PFSK-1 (cell line): ENCODE measurements at regions not wholly inside any gene's neighbourhood (a gene's known extent, or its start where the extent isn't known, plus 50 kb on each side); places are given as distances from the start of the nearest gene placed in this dataset.

Experiments
- FOXP2 ChIP-seq: optimal IDR thresholded peaks from 2 replicates; pipeline ENCODE3; 2011; ENCODE audit warnings: borderline replicate concordance, control low read depth, inconsistent platforms; ENCODE audit not compliant: insufficient read depth; ENCODE audit errors: extremely low read length, extremely low read depth
- POLR2AphosphoS5 ChIP-seq: IDR thresholded peaks from 2 replicates; pipeline ENCODE4 v1.6.1; 2012; ENCODE audit warnings: low read depth, mild to moderate bottlenecking, control low read depth, low read length, moderate library complexity
- SIN3A ChIP-seq: IDR thresholded peaks from 2 replicates; pipeline ENCODE4 v1.6.1; 2012; ENCODE audit warnings: mild to moderate bottlenecking, low read length, moderate library complexity, borderline replicate concordance; ENCODE audit not compliant: insufficient read depth
- TAF1 ChIP-seq: IDR thresholded peaks from 2 replicates; pipeline ENCODE4 v1.6.1; 2012; ENCODE audit warnings: low read length, control low read depth, borderline replicate concordance; ENCODE audit not compliant: insufficient read depth
- TF ChIP-seq, protein P1 (sequence below), 2 experiments: IDR thresholded peaks; 2 replicates each; pipeline versions ENCODE4 v1.6.1 to v1.8.0; 2011 to 2012; ENCODE audit warnings: low read depth in 2 of 2, low read length in 2 of 2, control low read depth in 1 of 2, inconsistent platforms in 1 of 2, mild to moderate bottlenecking in 1 of 2, moderate library complexity in 1 of 2; ENCODE audit not compliant: insufficient read depth in 1 of 2

- TF ChIP-seq FOXP2 = no peak
- TF ChIP-seq POLR2AphosphoS5 = no peak
Measured at GRCh38 chr5:29587832-29588231, 1605.7 kb upstream of the CDH6 start.

GRCh38 chr5:29568028-29568427 is 1625.5 kb upstream of the CDH6 start:
- TF ChIP-seq TAF1 = no peak
- TF ChIP-seq, protein P1, sequence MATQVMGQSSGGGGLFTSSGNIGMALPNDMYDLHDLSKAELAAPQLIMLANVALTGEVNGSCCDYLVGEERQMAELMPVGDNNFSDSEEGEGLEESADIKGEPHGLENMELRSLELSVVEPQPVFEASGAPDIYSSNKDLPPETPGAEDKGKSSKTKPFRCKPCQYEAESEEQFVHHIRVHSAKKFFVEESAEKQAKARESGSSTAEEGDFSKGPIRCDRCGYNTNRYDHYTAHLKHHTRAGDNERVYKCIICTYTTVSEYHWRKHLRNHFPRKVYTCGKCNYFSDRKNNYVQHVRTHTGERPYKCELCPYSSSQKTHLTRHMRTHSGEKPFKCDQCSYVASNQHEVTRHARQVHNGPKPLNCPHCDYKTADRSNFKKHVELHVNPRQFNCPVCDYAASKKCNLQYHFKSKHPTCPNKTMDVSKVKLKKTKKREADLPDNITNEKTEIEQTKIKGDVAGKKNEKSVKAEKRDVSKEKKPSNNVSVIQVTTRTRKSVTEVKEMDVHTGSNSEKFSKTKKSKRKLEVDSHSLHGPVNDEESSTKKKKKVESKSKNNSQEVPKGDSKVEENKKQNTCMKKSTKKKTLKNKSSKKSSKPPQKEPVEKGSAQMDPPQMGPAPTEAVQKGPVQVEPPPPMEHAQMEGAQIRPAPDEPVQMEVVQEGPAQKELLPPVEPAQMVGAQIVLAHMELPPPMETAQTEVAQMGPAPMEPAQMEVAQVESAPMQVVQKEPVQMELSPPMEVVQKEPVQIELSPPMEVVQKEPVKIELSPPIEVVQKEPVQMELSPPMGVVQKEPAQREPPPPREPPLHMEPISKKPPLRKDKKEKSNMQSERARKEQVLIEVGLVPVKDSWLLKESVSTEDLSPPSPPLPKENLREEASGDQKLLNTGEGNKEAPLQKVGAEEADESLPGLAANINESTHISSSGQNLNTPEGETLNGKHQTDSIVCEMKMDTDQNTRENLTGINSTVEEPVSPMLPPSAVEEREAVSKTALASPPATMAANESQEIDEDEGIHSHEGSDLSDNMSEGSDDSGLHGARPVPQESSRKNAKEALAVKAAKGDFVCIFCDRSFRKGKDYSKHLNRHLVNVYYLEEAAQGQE (IDR thresholded peaks at IDR 0.05; ENCODE audit: insufficient read depth in 1 of 2, low read depth in 2 of 2, low read length in 2 of 2) = no peak
- no peak for TF ChIP-seq SIN3A

DNA sequence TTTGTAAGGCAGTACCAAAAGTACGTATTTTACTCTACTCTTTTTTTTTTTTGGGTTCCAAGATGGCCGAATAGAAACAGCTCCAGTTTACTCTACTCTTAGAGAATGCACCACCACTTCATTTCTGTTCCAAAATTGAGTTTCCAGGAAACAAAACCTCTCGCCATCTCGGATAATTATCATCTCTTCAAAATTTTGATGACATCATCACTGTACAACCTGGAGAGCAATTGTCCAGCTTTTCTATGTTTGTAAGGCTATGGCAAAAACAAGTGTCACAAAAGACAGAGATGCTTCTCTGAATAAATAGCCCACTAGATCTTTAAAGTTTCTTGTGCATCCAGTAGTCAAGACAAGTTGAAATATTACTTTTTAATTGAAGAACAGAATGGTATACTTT is 1631.9 kb upstream of the CDH6 start:
- no peak for TF ChIP-seq FOXP2
- no peak for TF ChIP-seq SIN3A
- TF ChIP-seq TAF1 = no peak
- TF ChIP-seq, protein P1 (IDR thresholded peaks at IDR 0.05; ENCODE audit: insufficient read depth in 1 of 2, low read depth in 2 of 2, low read length in 2 of 2) = no peak
- TF ChIP-seq POLR2AphosphoS5 = no peak

GRCh38 chr5:29550523-29550922 is 1643.0 kb upstream of the CDH6 start:
- TF ChIP-seq SIN3A (no peak), TAF1 (no peak), POLR2AphosphoS5 (no peak), FOXP2 (no peak)
- TF ChIP-seq, protein P1 (IDR thresholded peaks at IDR 0.05; ENCODE audit: insufficient read depth in 1 of 2, low read depth in 2 of 2, low read length in 2 of 2) = no peak

- TF ChIP-seq SIN3A (no peak), POLR2AphosphoS5 (no peak), TAF1 (no peak), FOXP2 (no peak)
- TF ChIP-seq, protein P1 (IDR thresholded peaks at IDR 0.05; ENCODE audit: insufficient read depth in 1 of 2, low read depth in 2 of 2, low read length in 2 of 2) = no peak
Measured at GRCh38 chr5:29548262-29548661, 1645.2 kb upstream of the CDH6 start.
